GM23338 (cell line): ENCODE measurements at regions not wholly inside any gene's neighbourhood (a gene's known extent, or its start where the extent isn't known, plus 50 kb on each side); places are given as distances from the start of the nearest gene placed in this dataset.

Experiments
- ATAC-seq: fragments of 200-7000 bp; cut with Tn5 transposase; 3 replicates; pipeline ENCODE4 v1.9.1; 2020
- DNase-seq: peaks from one replicate; pipeline ENCODE4 v3.0.0-alpha.2; 2015; ENCODE audit warnings: low spot score
- H2AFZ ChIP-seq: fragments of 200-600 bp; sonication (generic); 2 replicates; pipeline ENCODE4 v1.8.0; 2016; ENCODE audit warnings: antibody characterized with exemption, mild to moderate bottlenecking, moderate library complexity
- H3F3A ChIP-seq: fragments of 200-600 bp; sonication (generic); replicated peaks from 2 replicates; pipeline ENCODE4 v1.8.0; 2017; ENCODE audit warnings: antibody characterized with exemption, mixed run types, low read depth
- H3K27ac ChIP-seq: fragments of 200-600 bp; sonication (generic); 2 replicates; pipeline ENCODE4 v1.6.1; 2016; ENCODE audit warnings: low read depth
- H3K27me3 ChIP-seq: fragments of 200-600 bp; sonication (generic); 2 replicates; pipeline ENCODE4 v1.8.0; 2016; ENCODE audit warnings: mild to moderate bottlenecking, mixed run types, moderate library complexity; ENCODE audit not compliant: insufficient read depth
- H3K36me3 ChIP-seq: fragments of 200-600 bp; sonication (generic); 2 replicates; pipeline ENCODE4 v1.8.0; 2016; ENCODE audit warnings: mild to moderate bottlenecking; ENCODE audit not compliant: insufficient read depth
- H3K4me1 ChIP-seq: fragments of 200-600 bp; sonication (generic); 2 replicates; pipeline ENCODE4 v1.8.0; 2016; ENCODE audit warnings: mild to moderate bottlenecking, moderate library complexity; ENCODE audit not compliant: insufficient read depth
- H3K4me2 ChIP-seq: fragments of 200-600 bp; sonication (generic); 2 replicates; pipeline ENCODE4 v1.7.1; 2017; ENCODE audit warnings: mixed run types
- H3K4me3 ChIP-seq: fragments of 200-600 bp; sonication (generic); 2 replicates; pipeline ENCODE4 v1.6.1; 2016; ENCODE audit warnings: mixed run types
- H3K79me2 ChIP-seq: fragments of 200-600 bp; sonication (generic); replicated peaks from 2 replicates; pipeline ENCODE4 v1.8.0; 2017; ENCODE audit warnings: mild to moderate bottlenecking; ENCODE audit not compliant: insufficient read depth
- H3K9me2 ChIP-seq: fragments of 200-600 bp; sonication (generic); 2 replicates; pipeline ENCODE4 v1.8.0; 2017; ENCODE audit not compliant: insufficient read depth
- H4K20me1 ChIP-seq: fragments of 200-600 bp; sonication (generic); replicated peaks from 2 replicates; pipeline ENCODE4 v1.8.0; 2017; ENCODE audit warnings: mild to moderate bottlenecking; ENCODE audit not compliant: insufficient read depth
- H3K27ac Mint-ChIP-seq: 2 replicates; pipeline ENCODE4 v1.8.0; 2020; ENCODE audit warnings: inconsistent platforms, mild to moderate bottlenecking, moderate library complexity, mixed read lengths
- H3K27me3 Mint-ChIP-seq: 3 replicates; pipeline ENCODE4 v1.8.0; 2022; ENCODE audit warnings: low read depth, mild to moderate bottlenecking, moderate library complexity, mixed read lengths, inconsistent platforms; ENCODE audit not compliant: insufficient read depth, poor library complexity
- H3K36me3 Mint-ChIP-seq: 3 replicates; pipeline ENCODE4 v1.8.0; 2021; ENCODE audit warnings: low read depth, mild to moderate bottlenecking, inconsistent platforms, moderate library complexity, mixed read lengths
- H3K4me1 Mint-ChIP-seq: 3 replicates; pipeline ENCODE4 v1.8.0; 2020; ENCODE audit warnings: mild to moderate bottlenecking, inconsistent platforms, mixed read lengths
- H3K4me3 Mint-ChIP-seq: 3 replicates; pipeline ENCODE4 v1.8.0; 2021; ENCODE audit warnings: moderate library complexity, mild to moderate bottlenecking, inconsistent platforms, mixed read lengths
- H3K9me3 Mint-ChIP-seq: 3 replicates; pipeline ENCODE4 v1.8.0; 2020; ENCODE audit warnings: moderate library complexity, mild to moderate bottlenecking, inconsistent platforms, mixed read lengths
- CREB1 ChIP-seq: fragments of 250-450 bp; sonication (Bioruptor Pico); IDR thresholded peaks from 2 replicates; pipeline ENCODE4 v1.5.0; 2020; ENCODE audit warnings: low read depth, mild to moderate bottlenecking, moderate library complexity
- EZH2 ChIP-seq: fragments of 200-600 bp; sonication (generic); IDR thresholded peaks from one replicate; pipeline ENCODE4 v1.8.0; 2017; ENCODE audit warnings: antibody characterized with exemption, mild to moderate bottlenecking, low read depth; ENCODE audit not compliant: unreplicated experiment
- EZH2phosphoT487 ChIP-seq: fragments of 200-600 bp; sonication (generic); IDR thresholded peaks from one replicate; pipeline ENCODE4 v1.8.1; 2018; ENCODE audit warnings: antibody characterized with exemption; ENCODE audit not compliant: unreplicated experiment
- JUNB ChIP-seq: IDR thresholded peaks from one replicate; pipeline ENCODE4 v1.6.1; 2016; ENCODE audit warnings: antibody characterized with exemption; ENCODE audit not compliant: unreplicated experiment
- NANOG ChIP-seq: IDR thresholded peaks from 2 replicates; pipeline ENCODE4 v1.6.1; 2016; ENCODE audit warnings: antibody characterized with exemption, borderline replicate concordance
- POLR2AphosphoS5 ChIP-seq: IDR thresholded peaks from 2 replicates; pipeline ENCODE4 v1.6.1; 2016; ENCODE audit warnings: antibody characterized with exemption, low read depth
- STAT1 ChIP-seq: IDR thresholded peaks from one replicate; pipeline ENCODE4 v1.6.1; 2016; ENCODE audit warnings: antibody characterized with exemption; ENCODE audit not compliant: unreplicated experiment
- ZNF114 ChIP-seq: fragments of 250-450 bp; sonication (Bioruptor Pico); IDR thresholded peaks from 2 replicates; pipeline ENCODE4 v1.5.0; 2020; ENCODE audit warnings: mild to moderate bottlenecking, moderate library complexity
- ZNF331 ChIP-seq: fragments of 250-450 bp; sonication (Bioruptor Pico); IDR thresholded peaks from 2 replicates; pipeline ENCODE4 v1.5.0; 2020; ENCODE audit warnings: low read depth, mild to moderate bottlenecking, moderate library complexity
- TF ChIP-seq, protein P1 (sequence below): IDR thresholded peaks from one replicate; pipeline ENCODE4 v1.6.1; 2018; ENCODE audit warnings: antibody characterized with exemption; ENCODE audit not compliant: unreplicated experiment
- TF ChIP-seq, protein P2 (sequence below), 2 experiments: fragments of 200-600 bp in 1 of 2; sonication (generic) in 1 of 2; conservative IDR thresholded peaks; 2 replicates each; pipeline versions ENCODE4 v1.5.1 to v1.6.1; 2016 to 2017; ENCODE audit warnings: antibody characterized with exemption in 2 of 2, low read depth in 2 of 2, mild to moderate bottlenecking in 2 of 2, moderate library complexity in 1 of 2
- TF ChIP-seq, protein P3 (sequence below): IDR thresholded peaks from 2 replicates; pipeline ENCODE4 v1.6.1; 2016; ENCODE audit warnings: antibody characterized with exemption
- TF ChIP-seq, protein P4 (sequence below): fragments of 250-450 bp; sonication (Bioruptor Pico); IDR thresholded peaks from 2 replicates; pipeline ENCODE4 v1.5.0; 2020; ENCODE audit warnings: mild to moderate bottlenecking, moderate library complexity

DNA sequence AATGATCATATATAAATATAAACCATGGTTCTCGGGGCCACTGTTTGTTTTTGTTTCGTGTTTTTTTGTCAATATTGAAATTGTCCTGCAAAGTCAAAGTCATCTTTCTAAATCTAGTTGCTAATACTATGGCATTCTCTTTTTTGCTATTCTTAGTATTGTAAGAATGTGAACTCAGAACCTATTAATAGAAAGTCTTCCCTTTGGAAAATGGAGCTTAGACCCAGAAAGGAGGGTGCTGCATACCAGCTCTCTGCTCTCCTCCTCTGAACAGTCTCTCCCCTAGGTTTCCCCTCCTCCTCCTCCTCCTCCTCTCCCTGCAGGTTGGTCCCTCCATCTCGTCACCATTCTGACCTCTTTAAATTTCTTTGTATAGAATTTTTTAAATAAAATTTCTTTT lies 150.4 kb upstream of the CCN2 start:
- no peaks in the 10 kb centered on the region for H3K27me3 Mint-ChIP-seq
- H3K36me3 Mint-ChIP-seq, result peaks cover 7% of the 10 kb centered on the region; the same call in 2 of the 3 replicates
- TF ChIP-seq, protein P1, sequence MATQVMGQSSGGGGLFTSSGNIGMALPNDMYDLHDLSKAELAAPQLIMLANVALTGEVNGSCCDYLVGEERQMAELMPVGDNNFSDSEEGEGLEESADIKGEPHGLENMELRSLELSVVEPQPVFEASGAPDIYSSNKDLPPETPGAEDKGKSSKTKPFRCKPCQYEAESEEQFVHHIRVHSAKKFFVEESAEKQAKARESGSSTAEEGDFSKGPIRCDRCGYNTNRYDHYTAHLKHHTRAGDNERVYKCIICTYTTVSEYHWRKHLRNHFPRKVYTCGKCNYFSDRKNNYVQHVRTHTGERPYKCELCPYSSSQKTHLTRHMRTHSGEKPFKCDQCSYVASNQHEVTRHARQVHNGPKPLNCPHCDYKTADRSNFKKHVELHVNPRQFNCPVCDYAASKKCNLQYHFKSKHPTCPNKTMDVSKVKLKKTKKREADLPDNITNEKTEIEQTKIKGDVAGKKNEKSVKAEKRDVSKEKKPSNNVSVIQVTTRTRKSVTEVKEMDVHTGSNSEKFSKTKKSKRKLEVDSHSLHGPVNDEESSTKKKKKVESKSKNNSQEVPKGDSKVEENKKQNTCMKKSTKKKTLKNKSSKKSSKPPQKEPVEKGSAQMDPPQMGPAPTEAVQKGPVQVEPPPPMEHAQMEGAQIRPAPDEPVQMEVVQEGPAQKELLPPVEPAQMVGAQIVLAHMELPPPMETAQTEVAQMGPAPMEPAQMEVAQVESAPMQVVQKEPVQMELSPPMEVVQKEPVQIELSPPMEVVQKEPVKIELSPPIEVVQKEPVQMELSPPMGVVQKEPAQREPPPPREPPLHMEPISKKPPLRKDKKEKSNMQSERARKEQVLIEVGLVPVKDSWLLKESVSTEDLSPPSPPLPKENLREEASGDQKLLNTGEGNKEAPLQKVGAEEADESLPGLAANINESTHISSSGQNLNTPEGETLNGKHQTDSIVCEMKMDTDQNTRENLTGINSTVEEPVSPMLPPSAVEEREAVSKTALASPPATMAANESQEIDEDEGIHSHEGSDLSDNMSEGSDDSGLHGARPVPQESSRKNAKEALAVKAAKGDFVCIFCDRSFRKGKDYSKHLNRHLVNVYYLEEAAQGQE, result no peak
- TF ChIP-seq STAT1 (no peak), CREB1 (CRISPR knock-in tag) (no peak), ZNF331 (CRISPR knock-in tag) (no peak), POLR2AphosphoS5 (no peak), NANOG (no peak), EZH2phosphoT487 (no peak), EZH2 (no peak), ZNF114 (CRISPR knock-in tag) (no peak), JUNB (no peak)
- TF ChIP-seq, protein P2, sequence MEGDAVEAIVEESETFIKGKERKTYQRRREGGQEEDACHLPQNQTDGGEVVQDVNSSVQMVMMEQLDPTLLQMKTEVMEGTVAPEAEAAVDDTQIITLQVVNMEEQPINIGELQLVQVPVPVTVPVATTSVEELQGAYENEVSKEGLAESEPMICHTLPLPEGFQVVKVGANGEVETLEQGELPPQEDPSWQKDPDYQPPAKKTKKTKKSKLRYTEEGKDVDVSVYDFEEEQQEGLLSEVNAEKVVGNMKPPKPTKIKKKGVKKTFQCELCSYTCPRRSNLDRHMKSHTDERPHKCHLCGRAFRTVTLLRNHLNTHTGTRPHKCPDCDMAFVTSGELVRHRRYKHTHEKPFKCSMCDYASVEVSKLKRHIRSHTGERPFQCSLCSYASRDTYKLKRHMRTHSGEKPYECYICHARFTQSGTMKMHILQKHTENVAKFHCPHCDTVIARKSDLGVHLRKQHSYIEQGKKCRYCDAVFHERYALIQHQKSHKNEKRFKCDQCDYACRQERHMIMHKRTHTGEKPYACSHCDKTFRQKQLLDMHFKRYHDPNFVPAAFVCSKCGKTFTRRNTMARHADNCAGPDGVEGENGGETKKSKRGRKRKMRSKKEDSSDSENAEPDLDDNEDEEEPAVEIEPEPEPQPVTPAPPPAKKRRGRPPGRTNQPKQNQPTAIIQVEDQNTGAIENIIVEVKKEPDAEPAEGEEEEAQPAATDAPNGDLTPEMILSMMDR (conservative IDR thresholded peaks at IDR 0.05; ENCODE audit: low read depth in 2 of 2), result no peak
- TF ChIP-seq, protein P3, sequence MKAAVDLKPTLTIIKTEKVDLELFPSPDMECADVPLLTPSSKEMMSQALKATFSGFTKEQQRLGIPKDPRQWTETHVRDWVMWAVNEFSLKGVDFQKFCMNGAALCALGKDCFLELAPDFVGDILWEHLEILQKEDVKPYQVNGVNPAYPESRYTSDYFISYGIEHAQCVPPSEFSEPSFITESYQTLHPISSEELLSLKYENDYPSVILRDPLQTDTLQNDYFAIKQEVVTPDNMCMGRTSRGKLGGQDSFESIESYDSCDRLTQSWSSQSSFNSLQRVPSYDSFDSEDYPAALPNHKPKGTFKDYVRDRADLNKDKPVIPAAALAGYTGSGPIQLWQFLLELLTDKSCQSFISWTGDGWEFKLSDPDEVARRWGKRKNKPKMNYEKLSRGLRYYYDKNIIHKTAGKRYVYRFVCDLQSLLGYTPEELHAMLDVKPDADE, result no peak
- TF ChIP-seq, protein P4, sequence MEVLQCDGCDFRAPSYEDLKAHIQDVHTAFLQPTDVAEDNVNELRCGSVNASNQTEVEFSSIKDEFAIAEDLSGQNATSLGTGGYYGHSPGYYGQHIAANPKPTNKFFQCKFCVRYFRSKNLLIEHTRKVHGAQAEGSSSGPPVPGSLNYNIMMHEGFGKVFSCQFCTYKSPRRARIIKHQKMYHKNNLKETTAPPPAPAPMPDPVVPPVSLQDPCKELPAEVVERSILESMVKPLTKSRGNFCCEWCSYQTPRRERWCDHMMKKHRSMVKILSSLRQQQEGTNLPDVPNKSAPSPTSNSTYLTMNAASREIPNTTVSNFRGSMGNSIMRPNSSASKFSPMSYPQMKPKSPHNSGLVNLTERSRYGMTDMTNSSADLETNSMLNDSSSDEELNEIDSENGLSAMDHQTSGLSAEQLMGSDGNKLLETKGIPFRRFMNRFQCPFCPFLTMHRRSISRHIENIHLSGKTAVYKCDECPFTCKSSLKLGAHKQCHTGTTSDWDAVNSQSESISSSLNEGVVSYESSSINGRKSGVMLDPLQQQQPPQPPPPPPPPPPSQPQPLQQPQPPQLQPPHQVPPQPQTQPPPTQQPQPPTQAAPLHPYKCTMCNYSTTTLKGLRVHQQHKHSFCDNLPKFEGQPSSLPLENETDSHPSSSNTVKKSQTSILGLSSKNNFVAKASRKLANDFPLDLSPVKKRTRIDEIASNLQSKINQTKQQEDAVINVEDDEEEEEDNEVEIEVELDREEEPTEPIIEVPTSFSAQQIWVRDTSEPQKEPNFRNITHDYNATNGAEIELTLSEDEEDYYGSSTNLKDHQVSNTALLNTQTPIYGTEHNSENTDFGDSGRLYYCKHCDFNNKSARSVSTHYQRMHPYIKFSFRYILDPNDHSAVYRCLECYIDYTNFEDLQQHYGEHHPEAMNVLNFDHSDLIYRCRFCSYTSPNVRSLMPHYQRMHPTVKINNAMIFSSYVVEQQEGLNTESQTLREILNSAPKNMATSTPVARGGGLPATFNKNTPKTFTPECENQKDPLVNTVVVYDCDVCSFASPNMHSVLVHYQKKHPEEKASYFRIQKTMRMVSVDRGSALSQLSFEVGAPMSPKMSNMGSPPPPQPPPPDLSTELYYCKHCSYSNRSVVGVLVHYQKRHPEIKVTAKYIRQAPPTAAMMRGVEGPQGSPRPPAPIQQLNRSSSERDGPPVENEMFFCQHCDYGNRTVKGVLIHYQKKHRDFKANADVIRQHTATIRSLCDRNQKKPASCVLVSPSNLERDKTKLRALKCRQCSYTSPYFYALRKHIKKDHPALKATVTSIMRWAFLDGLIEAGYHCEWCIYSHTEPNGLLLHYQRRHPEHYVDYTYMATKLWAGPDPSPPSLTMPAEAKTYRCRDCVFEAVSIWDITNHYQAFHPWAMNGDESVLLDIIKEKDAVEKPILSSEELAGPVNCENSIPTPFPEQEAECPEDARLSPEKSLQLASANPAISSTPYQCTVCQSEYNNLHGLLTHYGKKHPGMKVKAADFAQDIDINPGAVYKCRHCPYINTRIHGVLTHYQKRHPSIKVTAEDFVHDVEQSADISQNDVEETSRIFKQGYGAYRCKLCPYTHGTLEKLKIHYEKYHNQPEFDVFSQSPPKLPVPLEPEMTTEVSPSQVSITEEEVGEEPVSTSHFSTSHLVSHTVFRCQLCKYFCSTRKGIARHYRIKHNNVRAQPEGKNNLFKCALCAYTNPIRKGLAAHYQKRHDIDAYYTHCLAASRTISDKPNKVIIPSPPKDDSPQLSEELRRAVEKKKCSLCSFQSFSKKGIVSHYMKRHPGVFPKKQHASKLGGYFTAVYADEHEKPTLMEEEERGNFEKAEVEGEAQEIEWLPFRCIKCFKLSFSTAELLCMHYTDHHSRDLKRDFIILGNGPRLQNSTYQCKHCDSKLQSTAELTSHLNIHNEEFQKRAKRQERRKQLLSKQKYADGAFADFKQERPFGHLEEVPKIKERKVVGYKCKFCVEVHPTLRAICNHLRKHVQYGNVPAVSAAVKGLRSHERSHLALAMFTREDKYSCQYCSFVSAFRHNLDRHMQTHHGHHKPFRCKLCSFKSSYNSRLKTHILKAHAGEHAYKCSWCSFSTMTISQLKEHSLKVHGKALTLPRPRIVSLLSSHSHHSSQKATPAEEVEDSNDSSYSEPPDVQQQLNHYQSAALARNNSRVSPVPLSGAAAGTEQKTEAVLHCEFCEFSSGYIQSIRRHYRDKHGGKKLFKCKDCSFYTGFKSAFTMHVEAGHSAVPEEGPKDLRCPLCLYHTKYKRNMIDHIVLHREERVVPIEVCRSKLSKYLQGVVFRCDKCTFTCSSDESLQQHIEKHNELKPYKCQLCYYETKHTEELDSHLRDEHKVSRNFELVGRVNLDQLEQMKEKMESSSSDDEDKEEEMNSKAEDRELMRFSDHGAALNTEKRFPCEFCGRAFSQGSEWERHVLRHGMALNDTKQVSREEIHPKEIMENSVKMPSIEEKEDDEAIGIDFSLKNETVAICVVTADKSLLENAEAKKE (CRISPR knock-in tag), result no peak
- Histone ChIP-seq H3K4me3 (no peak overlapping the region), H3K9me2 (peaks cover 4% of the 10 kb centered on the region; the same call in 1 of the 2 replicates), H3K27me3 (no peaks in the 10 kb centered on the region), H4K20me1 (no peaks in the 10 kb centered on the region), H3K36me3 (peaks cover 4% of the 10 kb centered on the region; the same call in 1 of the 2 replicates), H3F3A (no peaks in the 10 kb centered on the region), H3K4me2 (no peak overlapping the region), H2AFZ (no peak overlapping the region), H3K4me1 (no peaks in the 10 kb centered on the region), H3K27ac (no peak overlapping the region), H3K79me2 (no peaks in the 10 kb centered on the region)
- peaks cover 13% of the 10 kb centered on the region; the same call in 2 of the 3 replicates for H3K9me3 Mint-ChIP-seq
- no peaks in the 10 kb centered on the region for H3K4me1 Mint-ChIP-seq
- H3K27ac Mint-ChIP-seq, result no peak overlapping the region
- H3K4me3 Mint-ChIP-seq, result no peak overlapping the region
- ATAC-seq, result no peak
- DNase-seq, result no peak
